ENCODE measurements at regions not wholly inside any gene's neighbourhood (a gene's known extent, or its start where the extent isn't known, plus 50 kb on each side); places are given as distances from the start of the nearest gene placed in this dataset.

GRCh38 chr12:46560874-46561273 lies 188.3 kb upstream of the SLC38A2 start:
- peaks cover 0 to 2% of the 10 kb centered on the region in 2 donors for H3K4me1 Mint-ChIP-seq
- no peak overlapping the region for H3K4me3 Mint-ChIP-seq
- ATAC-seq (replicated peaks), result no peak
- H3K27ac Mint-ChIP-seq, result no peak overlapping the region
- peaks cover 4 to 11% of the 10 kb centered on the region in 2 donors for H3K9me3 Mint-ChIP-seq
- no peak for DNase-seq
- H3K36me3 Mint-ChIP-seq, result peaks cover 5 to 9% of the 10 kb centered on the region in 2 donors
- no peaks in the 10 kb centered on the region for H3K27me3 Mint-ChIP-seq

GRCh38 chr12:46560089-46560488 lies 187.5 kb upstream of the SLC38A2 start:
- ATAC-seq (replicated peaks), result no peak
- H3K27ac Mint-ChIP-seq, result no peak overlapping the region

GRCh38 chr12:46559311-46559710 lies 186.7 kb upstream of the SLC38A2 start:
- H3K4me3 Mint-ChIP-seq, result no peak overlapping the region
- H3K9me3 Mint-ChIP-seq, result peaks cover 0 to 2% of the 10 kb centered on the region in 2 donors
- H3K27me3 Mint-ChIP-seq, result no peaks in the 10 kb centered on the region
- peaks cover 0 to 2% of the 10 kb centered on the region in 2 donors for H3K4me1 Mint-ChIP-seq
- DNase-seq (no peak), ATAC-seq (replicated peaks) (no peak)
- no peak overlapping the region for H3K27ac Mint-ChIP-seq
- H3K36me3 Mint-ChIP-seq, result no peaks in the 10 kb centered on the region

More at GRCh38 chr12:46560089-46560488, 187.5 kb upstream of the SLC38A2 start:
- Mint-ChIP-seq H3K4me3 (no peak overlapping the region), H3K27me3 (no peaks in the 10 kb centered on the region), H3K9me3 (peaks cover 2 to 8% of the 10 kb centered on the region in 2 donors), H3K36me3 (peaks cover 3% of the 10 kb centered on the region in 2 donors), H3K4me1 (peaks cover 0 to 2% of the 10 kb centered on the region in 2 donors)
- DNase-seq, result no peak

GRCh38 chr12:46558677-46559076 lies 186.1 kb upstream of the SLC38A2 start:
- Mint-ChIP-seq H3K4me1 (peaks cover 0 to 2% of the 10 kb centered on the region in 2 donors), H3K36me3 (no peaks in the 10 kb centered on the region), H3K27me3 (no peaks in the 10 kb centered on the region), H3K9me3 (no peaks in the 10 kb centered on the region), H3K4me3 (no peak overlapping the region), H3K27ac (no peak overlapping the region)
- DNase-seq (no peak), ATAC-seq (replicated peaks) (no peak)

- no peaks in the 10 kb centered on the region for H3K9me3 Mint-ChIP-seq
- no peak overlapping the region for H3K4me3 Mint-ChIP-seq
- no peaks in the 10 kb centered on the region for H3K36me3 Mint-ChIP-seq
- H3K27ac Mint-ChIP-seq, result no peak overlapping the region
- ATAC-seq (replicated peaks) (no peak), DNase-seq (no peak)
- H3K27me3 Mint-ChIP-seq, result no peaks in the 10 kb centered on the region
- peaks cover 0 to 2% of the 10 kb centered on the region in 2 donors for H3K4me1 Mint-ChIP-seq
Measured at GRCh38 chr12:46557539-46558373, 185.2 kb upstream of the SLC38A2 start.

GRCh38 chr12:46556819-46557524 lies 184.4 kb upstream of the SLC38A2 start:
- Mint-ChIP-seq H3K4me1 (peaks cover 0 to 2% of the 10 kb centered on the region in 2 donors), H3K27ac (no peak overlapping the region), H3K36me3 (no peaks in the 10 kb centered on the region), H3K27me3 (no peaks in the 10 kb centered on the region), H3K9me3 (no peaks in the 10 kb centered on the region), H3K4me3 (no peak overlapping the region)
- DNase-seq (no peak), ATAC-seq (replicated peaks) (no peak)

GRCh38 chr12:46556105-46556559 lies 183.6 kb upstream of the SLC38A2 start:
- Mint-ChIP-seq H3K27ac (no peak overlapping the region), H3K9me3 (no peaks in the 10 kb centered on the region), H3K36me3 (peaks cover 0 to 1% of the 10 kb centered on the region in 2 donors), H3K4me3 (no peak overlapping the region), H3K4me1 (peaks cover 0 to 2% of the 10 kb centered on the region in 2 donors), H3K27me3 (no peaks in the 10 kb centered on the region)
- ATAC-seq (replicated peaks) (no peak), DNase-seq (no peak)

GRCh38 chr12:46555406-46555852 lies 182.9 kb upstream of the SLC38A2 start:
- no peaks in the 10 kb centered on the region for H3K9me3 Mint-ChIP-seq
- DNase-seq, result no peak
- H3K27ac Mint-ChIP-seq, result no peak overlapping the region
- H3K27me3 Mint-ChIP-seq, result no peaks in the 10 kb centered on the region
- peaks cover 0 to 2% of the 10 kb centered on the region in 2 donors for H3K4me1 Mint-ChIP-seq
- H3K36me3 Mint-ChIP-seq, result peaks cover 4% of the 10 kb centered on the region in 2 donors
- H3K4me3 Mint-ChIP-seq, result no peak overlapping the region
- no peak for ATAC-seq (replicated peaks)

- no peak overlapping the region for H3K27ac Mint-ChIP-seq
- H3K4me1 Mint-ChIP-seq, result peaks cover 2 to 9% of the 10 kb centered on the region in 2 donors
- no peaks in the 10 kb centered on the region for H3K27me3 Mint-ChIP-seq
- H3K9me3 Mint-ChIP-seq, result no peaks in the 10 kb centered on the region
- H3K4me3 Mint-ChIP-seq, result no peak overlapping the region
- DNase-seq (no peak), ATAC-seq (replicated peaks) (no peak)
- H3K36me3 Mint-ChIP-seq, result peaks cover 4% of the 10 kb centered on the region in 2 donors
Measured at GRCh38 chr12:46554460-46554859, 181.9 kb upstream of the SLC38A2 start.

- Mint-ChIP-seq H3K4me3 (no peak overlapping the region), H3K4me1 (peaks cover 2 to 12% of the 10 kb centered on the region in 2 donors), H3K36me3 (peaks cover 4% of the 10 kb centered on the region in 2 donors), H3K9me3 (no peaks in the 10 kb centered on the region), H3K27ac (no peak overlapping the region), H3K27me3 (no peaks in the 10 kb centered on the region)
- no peak for DNase-seq
- ATAC-seq (replicated peaks), result no peak
Measured at GRCh38 chr12:46553911-46554310, 181.3 kb upstream of the SLC38A2 start.

- peaks cover 4% of the 10 kb centered on the region in 2 donors for H3K36me3 Mint-ChIP-seq
- no peak overlapping the region for H3K27ac Mint-ChIP-seq
- peaks cover 2 to 12% of the 10 kb centered on the region in 2 donors for H3K4me1 Mint-ChIP-seq
- H3K4me3 Mint-ChIP-seq, result no peak overlapping the region
- H3K9me3 Mint-ChIP-seq, result no peaks in the 10 kb centered on the region
- H3K27me3 Mint-ChIP-seq, result no peaks in the 10 kb centered on the region
- no peak for ATAC-seq (replicated peaks)
- no peak for DNase-seq
Measured at GRCh38 chr12:46553266-46553665, 180.7 kb upstream of the SLC38A2 start.

- Mint-ChIP-seq H3K27ac (no peak overlapping the region), H3K9me3 (no peaks in the 10 kb centered on the region), H3K4me3 (no peak overlapping the region), H3K4me1 (peaks cover 10 to 24% of the 10 kb centered on the region in 2 donors), H3K27me3 (no peaks in the 10 kb centered on the region), H3K36me3 (peaks cover 4 to 10% of the 10 kb centered on the region in 2 donors)
- ATAC-seq (replicated peaks), result no peak
- DNase-seq, result no peak
Measured at GRCh38 chr12:46550266-46550879, 177.8 kb upstream of the SLC38A2 start.

GRCh38 chr12:46549527-46550265 lies 177.1 kb upstream of the SLC38A2 start:
- H3K27me3 Mint-ChIP-seq, result no peaks in the 10 kb centered on the region
- DNase-seq (no peak), ATAC-seq (replicated peaks) (no peak)
- H3K36me3 Mint-ChIP-seq, result peaks cover 4 to 10% of the 10 kb centered on the region in 2 donors
- H3K4me3 Mint-ChIP-seq, result no peak overlapping the region
- peaks cover 10 to 24% of the 10 kb centered on the region in 2 donors for H3K4me1 Mint-ChIP-seq
- no peak overlapping the region for H3K27ac Mint-ChIP-seq
- H3K9me3 Mint-ChIP-seq, result peaks cover 0 to under 1% of the 10 kb centered on the region in 2 donors

Measured in stimulated activated naive B cell treated with anti-CD40 and anti-IgM and Interleukin-4, amounts not matched to agents 10 μg/mL and 1 μg/mL and 100 μg/mL, for 72 hours (primary cell).